Erythroblast (primary cell): ENCODE measurements at regions not wholly inside any gene's neighbourhood (a gene's known extent, or its start where the extent isn't known, plus 50 kb on each side); places are given as distances from the start of the nearest gene placed in this dataset.

Source experiments
- DNase-seq, 2 experiments: peaks; one replicate each; lab custom pipeline; 2025; lab: John Stamatoyannopoulos, UW
- GATA1 ChIP-seq: IDR thresholded peaks from 2 replicates; pipeline ENCODE4 v1.6.1; 2011; ENCODE audit warnings: low read depth, mild to moderate bottlenecking, control low read depth, low read length, moderate library complexity
- POLR2A ChIP-seq: IDR thresholded peaks from 2 replicates; pipeline ENCODE4 v1.6.1; 2011; ENCODE audit warnings: mild to moderate bottlenecking, low read length

- TF ChIP-seq GATA1 (no peak), POLR2A (no peak)
- DNase-seq = no peak
Measured at GRCh38 chr6:88491266-88491880, 325.2 kb upstream of the CNR1 start.

GRCh38 chr6:88490908-88491264 is 324.7 kb upstream of the CNR1 start:
- no peak for DNase-seq
- no peak for TF ChIP-seq POLR2A
- TF ChIP-seq GATA1 = no peak

GRCh38 chr6:88490195-88490907 is 324.2 kb upstream of the CNR1 start:
- TF ChIP-seq GATA1 (no peak), POLR2A (no peak)

GRCh38 chr6:88483424-88483823 is 317.3 kb upstream of the CNR1 start:
- no peak for TF ChIP-seq POLR2A
- TF ChIP-seq GATA1 = no peak
- no peak for DNase-seq

More at GRCh38 chr6:88490195-88490907, 324.2 kb upstream of the CNR1 start:
- no peak for DNase-seq

- TF ChIP-seq GATA1 (no peak), POLR2A (no peak)
- DNase-seq = no peak
Measured at GRCh38 chr6:88482465-88482864, 316.3 kb upstream of the CNR1 start.

GRCh38 chr6:88481519-88481918 is 315.4 kb upstream of the CNR1 start:
- TF ChIP-seq GATA1 = no peak
- no peak for TF ChIP-seq POLR2A
- DNase-seq = no peak

- TF ChIP-seq GATA1 (no peak), POLR2A (no peak)
- no peak for DNase-seq
Measured at GRCh38 chr6:88480816-88481215, 314.7 kb upstream of the CNR1 start.

GRCh38 chr6:88477413-88477812 is 311.3 kb upstream of the CNR1 start:
- no peak for TF ChIP-seq GATA1
- no peak for TF ChIP-seq POLR2A
- no peak for DNase-seq

- TF ChIP-seq POLR2A (no peak), GATA1 (no peak)
- no peak for DNase-seq
Measured at GRCh38 chr6:88476388-88476787, 310.2 kb upstream of the CNR1 start.

GRCh38 chr6:88474720-88475119 is 308.6 kb upstream of the CNR1 start:
- TF ChIP-seq POLR2A (no peak), GATA1 (no peak)
- no peak for DNase-seq

GRCh38 chr6:88473589-88473988 is 307.4 kb upstream of the CNR1 start:
- DNase-seq = no peak
- no peak for TF ChIP-seq POLR2A
- no peak for TF ChIP-seq GATA1

GRCh38 chr6:88472851-88473525 is 306.8 kb upstream of the CNR1 start:
- no peak for DNase-seq
- TF ChIP-seq POLR2A (no peak), GATA1 (no peak)

- no peak for TF ChIP-seq GATA1
- TF ChIP-seq POLR2A = no peak
- no peak for DNase-seq
Measured at GRCh38 chr6:88459643-88460042, 293.5 kb upstream of the CNR1 start.

GRCh38 chr6:88459189-88459588 is 293.0 kb upstream of the CNR1 start:
- TF ChIP-seq GATA1 = no peak
- TF ChIP-seq POLR2A = no peak
- no peak for DNase-seq
